GM12873 (cell line): ENCODE measurements at regions not wholly inside any gene's neighbourhood (a gene's known extent, or its start where the extent isn't known, plus 50 kb on each side); places are given as distances from the start of the nearest gene placed in this dataset.

Experiments
- CTCF ChIP-seq: IDR thresholded peaks from 2 replicates; pipeline ENCODE4 v1.5.1; 2012; ENCODE audit warnings: low read depth, mild to moderate bottlenecking, moderate library complexity, low read length, control low read depth; ENCODE audit not compliant: insufficient read depth; ENCODE audit errors: missing control alignments

DNA sequence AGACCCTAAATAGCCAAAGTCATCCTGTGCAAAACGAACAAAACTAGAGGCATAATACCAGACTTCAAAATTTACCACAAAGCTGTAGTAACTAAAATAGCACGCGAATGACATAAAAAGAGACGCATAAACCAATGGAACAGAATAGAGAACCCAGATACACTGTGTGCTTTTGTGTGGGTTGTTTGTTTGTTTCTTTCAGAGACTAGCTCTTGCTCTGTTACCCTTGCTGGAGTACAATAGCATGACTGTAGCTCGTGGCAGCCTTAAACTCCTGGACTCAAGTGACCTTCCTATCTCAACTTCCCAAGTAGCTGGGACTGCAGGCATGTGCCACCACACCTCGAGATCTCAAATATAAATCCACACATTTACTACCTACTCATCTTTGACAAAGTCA lies 1314.6 kb upstream of the GBE1 start:
- no peak for TF ChIP-seq CTCF

DNA sequence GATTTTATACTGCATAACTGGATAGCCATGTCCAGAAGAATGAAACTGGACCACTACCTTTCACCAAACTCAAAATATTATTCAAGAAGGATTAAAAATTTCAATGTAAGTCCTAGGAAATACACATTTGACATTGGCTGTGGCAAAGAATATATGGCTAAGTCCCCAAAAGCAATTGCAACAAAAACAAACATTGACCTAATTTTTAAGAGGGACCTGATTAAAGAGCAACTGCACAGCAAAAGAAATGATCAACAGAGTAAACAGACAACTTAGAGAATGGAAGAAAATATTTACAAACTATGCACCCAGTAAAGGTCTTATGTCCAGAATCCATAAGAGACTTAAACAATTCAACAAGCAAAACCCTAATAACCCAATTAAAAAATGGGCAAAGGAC lies 1313.0 kb upstream of the GBE1 start:
- no peak for TF ChIP-seq CTCF

DNA sequence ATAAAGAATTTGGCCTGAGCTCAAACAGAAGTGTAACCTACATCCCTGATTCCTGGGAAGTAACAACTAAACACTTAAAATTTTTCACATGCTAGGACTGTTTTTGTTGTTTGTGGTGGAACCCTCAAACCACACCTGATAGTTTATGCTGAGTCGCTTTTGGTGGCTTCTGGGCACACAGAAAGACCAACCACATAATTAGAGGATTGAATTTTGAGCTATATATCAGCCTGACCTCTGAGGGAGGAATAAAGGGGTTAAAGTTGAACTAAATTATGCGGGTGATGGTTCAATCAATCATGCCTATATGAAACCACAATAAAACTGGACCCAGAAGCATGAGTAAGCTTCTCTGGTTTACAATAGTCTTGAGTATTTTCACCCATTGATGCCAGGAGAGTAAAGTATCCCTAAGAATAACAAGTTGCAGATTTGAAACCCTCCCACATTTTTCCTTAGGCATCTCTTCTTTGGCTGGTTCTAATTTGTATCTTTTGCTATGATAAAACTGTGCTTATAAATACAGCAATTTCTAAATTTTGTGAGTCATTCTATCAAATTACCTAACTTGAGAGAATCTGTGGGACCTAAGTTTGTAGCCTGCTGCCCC lies 1304.5 kb upstream of the GBE1 start:
- no peak for TF ChIP-seq CTCF

DNA sequence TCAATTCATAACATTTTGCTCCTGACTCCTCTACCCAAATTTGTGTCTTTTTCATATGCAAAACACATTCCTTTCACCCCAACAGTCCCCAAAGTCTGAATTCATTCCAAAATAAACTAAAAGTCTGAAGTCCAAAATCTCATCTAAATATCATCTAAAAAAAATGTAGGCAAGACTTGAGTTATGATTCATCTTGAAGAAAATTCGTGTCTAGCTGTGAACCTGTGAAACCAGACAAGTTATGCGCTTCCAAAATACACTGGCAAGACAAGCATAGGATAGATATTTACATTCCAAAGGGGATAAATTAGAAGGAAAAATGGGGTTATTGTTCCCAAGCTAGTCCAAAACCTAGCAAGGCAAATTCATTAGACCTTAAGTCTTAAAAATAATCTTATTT lies 1302.0 kb upstream of the GBE1 start:
- TF ChIP-seq CTCF: no peak

GRCh38 chr3:83048556-83048955 lies 1287.1 kb upstream of the GBE1 start:
- no peak for TF ChIP-seq CTCF

- TF ChIP-seq CTCF: no peak
Observed at GRCh38 chr3:83039422-83039821, 1278.0 kb upstream of the GBE1 start.

DNA sequence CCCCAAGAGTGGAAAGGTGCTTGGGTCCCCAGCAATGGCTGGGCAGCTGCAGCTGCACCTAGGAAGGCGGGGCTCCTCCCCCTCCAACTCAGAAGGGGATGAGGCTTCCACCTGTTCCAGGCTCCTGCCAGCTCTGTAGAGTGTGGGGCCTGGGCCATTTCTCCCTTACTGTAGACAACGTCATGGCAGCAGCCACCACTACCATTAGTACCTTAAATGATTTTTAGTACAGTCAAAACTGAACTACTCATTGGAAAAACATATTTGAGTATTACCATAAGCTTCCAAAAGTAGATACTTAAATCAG lies 1274.2 kb upstream of the GBE1 start:
- no peak for TF ChIP-seq CTCF
